Liver (tissue), 8 donors: ENCODE measurements at regions not wholly inside any gene's neighbourhood (a gene's known extent, or its start where the extent isn't known, plus 50 kb on each side); places are given as distances from the start of the nearest gene placed in this dataset.

Experiments used
- DNase-seq: peaks from one replicate; pipeline ENCODE4 v3.0.0-alpha.2; 2017; ENCODE audit warnings: low spot score
- H3K27ac ChIP-seq, 2 donors: one replicate each; pipeline ENCODE4 v1.7.0; 2013; ENCODE audit warnings: inconsistent platforms in 2 of 2, low read length in 2 of 2, control low read depth in 1 of 2, low read depth in 1 of 2, mild to moderate bottlenecking in 1 of 2
- H3K27me3 ChIP-seq, 4 donors: one replicate each; pipeline versions ENCODE4 v1.6.1 to v1.7.0; 2013; ENCODE audit warnings: low read length in 3 of 4, inconsistent platforms in 1 of 4, mild to moderate bottlenecking in 1 of 4, moderate library complexity in 1 of 4; ENCODE audit not compliant: control insufficient read depth in 4 of 4, insufficient read depth in 4 of 4
- H3K36me3 ChIP-seq, 4 donors: one replicate each; pipeline versions ENCODE4 v1.6.1 to v1.7.0; 2013; ENCODE audit warnings: low read length in 3 of 4, mild to moderate bottlenecking in 3 of 4, low read depth in 1 of 4, moderate library complexity in 1 of 4; ENCODE audit not compliant: control insufficient read depth in 4 of 4, insufficient read depth in 3 of 4
- H3K4me1 ChIP-seq, 4 donors: one replicate each; pipeline versions ENCODE4 v1.6.1 to v1.7.0; 2013; ENCODE audit warnings: low read length in 3 of 4, mild to moderate bottlenecking in 3 of 4, moderate library complexity in 1 of 4; ENCODE audit not compliant: control insufficient read depth in 4 of 4, insufficient read depth in 4 of 4
- H3K4me3 ChIP-seq, 3 donors: one replicate each; pipeline versions ENCODE4 v1.6.1 to v1.7.0; 2013; ENCODE audit warnings: low read length in 3 of 3, control low read depth in 1 of 3, low read depth in 1 of 3, mild to moderate bottlenecking in 1 of 3
- H3K9ac ChIP-seq, 2 donors: one replicate each; pipeline ENCODE4 v1.7.0; 2013; ENCODE audit warnings: low read length in 2 of 2, mild to moderate bottlenecking in 2 of 2, moderate library complexity in 2 of 2, control low read depth in 1 of 2, low read depth in 1 of 2
- H3K9me3 ChIP-seq, 4 donors: one replicate each; pipeline versions ENCODE4 v1.6.1 to v1.7.0; 2013; ENCODE audit warnings: low read length in 3 of 4; ENCODE audit not compliant: control insufficient read depth in 4 of 4
- FOXA1 ChIP-seq: IDR thresholded peaks from 2 replicates; pipeline ENCODE4 v1.6.1; 2016; ENCODE audit warnings: antibody characterized with exemption
- FOXA2 ChIP-seq: IDR thresholded peaks from 2 replicates; pipeline ENCODE4 v1.6.1; 2016; ENCODE audit warnings: antibody characterized with exemption
- GABPA ChIP-seq, 2 donors: IDR thresholded peaks in 1 of 2; conservative IDR thresholded peaks in 1 of 2; 2 replicates each; pipeline ENCODE4 v1.6.1; 2016; ENCODE audit warnings: antibody characterized with exemption in 2 of 2, mild to moderate bottlenecking in 1 of 2, moderate library complexity in 1 of 2
- HNF4A ChIP-seq, 2 donors: conservative IDR thresholded peaks; 2 replicates each; pipeline ENCODE4 v1.6.1; 2016; ENCODE audit warnings: antibody characterized with exemption in 2 of 2, mild to moderate bottlenecking in 2 of 2
- HNF4G ChIP-seq: IDR thresholded peaks from 2 replicates; pipeline ENCODE4 v1.6.1; 2016; ENCODE audit warnings: antibody characterized with exemption
- JUND ChIP-seq, 2 donors: IDR thresholded peaks; 2 replicates each; pipeline ENCODE4 v1.6.1; 2016; ENCODE audit warnings: antibody characterized with exemption in 2 of 2
- NR2F2 ChIP-seq: IDR thresholded peaks from 2 replicates; pipeline ENCODE4 v1.6.1; 2016; ENCODE audit warnings: antibody characterized with exemption
- RAD21 ChIP-seq, 2 donors: IDR thresholded peaks; 2 replicates each; pipeline ENCODE4 v1.6.1; 2016; ENCODE audit warnings: antibody characterized with exemption in 2 of 2, mild to moderate bottlenecking in 2 of 2
- SP1 ChIP-seq: IDR thresholded peaks from 2 replicates; pipeline ENCODE4 v1.6.1; 2018; ENCODE audit warnings: antibody characterized with exemption, mild to moderate bottlenecking
- YY1 ChIP-seq: IDR thresholded peaks from 2 replicates; pipeline ENCODE4 v1.6.1; 2016; ENCODE audit warnings: antibody characterized with exemption, mild to moderate bottlenecking
- WGBS: extraction: QIAGEN DNeasy Blood & Tissue Kit; methylation state at CpG from one replicate; pipeline ENCODE4 v1.1.7; 2013; 5-methylcytosine and 5-hydroxymethylcytosine counted together
- TF ChIP-seq, protein P1 (sequence below): IDR thresholded peaks from 2 replicates; pipeline ENCODE4 v1.6.1; 2016; ENCODE audit warnings: antibody characterized with exemption
- TF ChIP-seq, protein P2 (sequence below): IDR thresholded peaks from 2 replicates; pipeline ENCODE4 v1.6.1; 2016; ENCODE audit warnings: antibody characterized with exemption, mild to moderate bottlenecking
- TF ChIP-seq, protein P3 (sequence below): IDR thresholded peaks from 2 replicates; pipeline ENCODE4 v1.6.1; 2016; ENCODE audit warnings: antibody characterized with exemption
- TF ChIP-seq, protein P4 (sequence below): fragments of 150-350 bp; IDR thresholded peaks from 2 replicates; pipeline ENCODE4 v1.5.1; 2017; ENCODE audit warnings: improper control_type of control experiment, low read depth, low read length; ENCODE audit not compliant: missing input control
- donor health status: healthy.
- donor health status: healthy.
- donor health status: healthy.
- donor health status: healthy.
- donor health status: healthy.

DNA sequence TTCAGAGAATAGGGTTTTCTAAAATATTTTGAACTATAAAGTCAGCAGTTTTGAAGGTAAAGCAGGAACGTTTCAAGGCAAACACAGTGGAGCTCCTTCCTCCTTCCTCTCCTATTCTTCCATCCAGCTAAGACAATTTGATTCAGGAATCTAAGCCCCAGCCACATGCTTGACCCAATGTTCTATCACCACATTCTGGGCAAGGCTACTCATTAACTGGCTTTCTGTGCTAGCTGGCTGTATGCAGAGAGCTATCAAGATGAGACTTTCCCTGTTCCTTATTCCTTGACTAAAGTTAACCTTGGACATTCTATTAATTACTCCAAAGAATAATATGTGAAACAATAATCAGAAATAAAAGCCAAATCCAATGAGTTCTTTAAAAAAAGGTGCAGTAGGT is 266.9 kb downstream of the NOVA1 start:
- DNase-seq = no peak
- WGBS = 19% methylated on average over 1 of the region's 1 CpG
- H3K9ac ChIP-seq = no peak overlapping the region
- H3K27ac ChIP-seq = no peak overlapping the region
- H3K36me3 ChIP-seq = no peaks in the 10 kb centered on the region
- TF ChIP-seq SP1 (no peak), FOXA1 (no peak)
- TF ChIP-seq, protein P1, sequence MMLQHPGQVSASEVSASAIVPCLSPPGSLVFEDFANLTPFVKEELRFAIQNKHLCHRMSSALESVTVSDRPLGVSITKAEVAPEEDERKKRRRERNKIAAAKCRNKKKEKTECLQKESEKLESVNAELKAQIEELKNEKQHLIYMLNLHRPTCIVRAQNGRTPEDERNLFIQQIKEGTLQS = no peak
- H3K9me3 ChIP-seq = no peaks in the 10 kb centered on the region
- H3K4me1 ChIP-seq = no peaks in the 10 kb centered on the region
- H3K27me3 ChIP-seq = no peaks in the 10 kb centered on the region
- no peak overlapping the region for H3K4me3 ChIP-seq

DNA sequence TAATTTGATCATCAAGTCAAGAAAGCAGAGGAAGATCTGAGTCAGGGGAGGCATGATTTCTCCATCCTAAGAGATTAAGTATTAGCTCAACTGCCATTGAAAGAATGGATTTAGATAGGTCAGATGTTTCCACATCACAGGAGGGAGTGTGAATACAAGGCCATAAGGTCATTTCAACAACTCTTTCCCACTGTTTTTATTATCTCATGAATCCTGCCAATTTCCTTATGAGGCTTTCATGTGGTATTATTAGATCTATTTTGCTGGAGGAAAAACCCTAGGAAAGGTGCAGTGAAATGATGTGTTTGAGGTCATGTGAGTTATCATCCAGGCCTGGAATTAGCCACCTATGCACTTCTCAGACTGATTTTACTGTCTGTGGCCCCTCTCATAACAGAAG is 269.0 kb downstream of the NOVA1 start:
- H3K9me3 ChIP-seq = no peaks in the 10 kb centered on the region
- H3K4me1 ChIP-seq = no peaks in the 10 kb centered on the region
- no peaks in the 10 kb centered on the region for H3K27me3 ChIP-seq
- TF ChIP-seq, protein P2, sequence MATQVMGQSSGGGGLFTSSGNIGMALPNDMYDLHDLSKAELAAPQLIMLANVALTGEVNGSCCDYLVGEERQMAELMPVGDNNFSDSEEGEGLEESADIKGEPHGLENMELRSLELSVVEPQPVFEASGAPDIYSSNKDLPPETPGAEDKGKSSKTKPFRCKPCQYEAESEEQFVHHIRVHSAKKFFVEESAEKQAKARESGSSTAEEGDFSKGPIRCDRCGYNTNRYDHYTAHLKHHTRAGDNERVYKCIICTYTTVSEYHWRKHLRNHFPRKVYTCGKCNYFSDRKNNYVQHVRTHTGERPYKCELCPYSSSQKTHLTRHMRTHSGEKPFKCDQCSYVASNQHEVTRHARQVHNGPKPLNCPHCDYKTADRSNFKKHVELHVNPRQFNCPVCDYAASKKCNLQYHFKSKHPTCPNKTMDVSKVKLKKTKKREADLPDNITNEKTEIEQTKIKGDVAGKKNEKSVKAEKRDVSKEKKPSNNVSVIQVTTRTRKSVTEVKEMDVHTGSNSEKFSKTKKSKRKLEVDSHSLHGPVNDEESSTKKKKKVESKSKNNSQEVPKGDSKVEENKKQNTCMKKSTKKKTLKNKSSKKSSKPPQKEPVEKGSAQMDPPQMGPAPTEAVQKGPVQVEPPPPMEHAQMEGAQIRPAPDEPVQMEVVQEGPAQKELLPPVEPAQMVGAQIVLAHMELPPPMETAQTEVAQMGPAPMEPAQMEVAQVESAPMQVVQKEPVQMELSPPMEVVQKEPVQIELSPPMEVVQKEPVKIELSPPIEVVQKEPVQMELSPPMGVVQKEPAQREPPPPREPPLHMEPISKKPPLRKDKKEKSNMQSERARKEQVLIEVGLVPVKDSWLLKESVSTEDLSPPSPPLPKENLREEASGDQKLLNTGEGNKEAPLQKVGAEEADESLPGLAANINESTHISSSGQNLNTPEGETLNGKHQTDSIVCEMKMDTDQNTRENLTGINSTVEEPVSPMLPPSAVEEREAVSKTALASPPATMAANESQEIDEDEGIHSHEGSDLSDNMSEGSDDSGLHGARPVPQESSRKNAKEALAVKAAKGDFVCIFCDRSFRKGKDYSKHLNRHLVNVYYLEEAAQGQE = no peak
- H3K36me3 ChIP-seq = no peaks in the 10 kb centered on the region
- H3K4me3 ChIP-seq = no peak overlapping the region
- no peak for DNase-seq
- H3K27ac ChIP-seq = no peak overlapping the region
- no peak overlapping the region for H3K9ac ChIP-seq

DNA sequence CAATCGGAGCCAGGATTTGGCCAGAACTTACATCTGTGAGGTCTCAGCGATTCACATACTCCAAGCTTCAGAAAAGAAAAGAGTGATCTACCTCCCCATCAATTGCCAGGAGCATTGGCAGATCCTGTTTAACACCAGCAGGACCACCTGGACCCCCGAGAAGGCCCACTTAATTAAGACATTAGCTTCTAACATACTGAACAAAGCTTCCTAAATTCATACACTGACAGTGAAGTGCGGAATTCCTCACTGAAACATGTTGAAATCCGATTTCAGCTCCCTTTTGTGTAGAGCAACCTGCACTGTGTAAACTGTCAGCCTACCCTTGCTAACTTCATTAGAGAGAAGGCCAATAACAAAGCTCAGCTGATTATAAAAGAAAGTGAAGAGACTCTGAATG is 274.0 kb downstream of the NOVA1 start:
- no peak overlapping the region for H3K4me3 ChIP-seq
- TF ChIP-seq SP1 = no peak
- TF ChIP-seq JUND (IDR thresholded peaks at IDR 0.05) = no peak
- TF ChIP-seq, protein P2 = no peak
- no peak for TF ChIP-seq NR2F2
- no peak for TF ChIP-seq GABPA (IDR thresholded peaks at IDR 0.05 in 1 of 2, conservative IDR thresholded peaks at IDR 0.05 in 1 of 2)
- TF ChIP-seq RAD21 (IDR thresholded peaks at IDR 0.05) = no peak
- TF ChIP-seq, protein P3, sequence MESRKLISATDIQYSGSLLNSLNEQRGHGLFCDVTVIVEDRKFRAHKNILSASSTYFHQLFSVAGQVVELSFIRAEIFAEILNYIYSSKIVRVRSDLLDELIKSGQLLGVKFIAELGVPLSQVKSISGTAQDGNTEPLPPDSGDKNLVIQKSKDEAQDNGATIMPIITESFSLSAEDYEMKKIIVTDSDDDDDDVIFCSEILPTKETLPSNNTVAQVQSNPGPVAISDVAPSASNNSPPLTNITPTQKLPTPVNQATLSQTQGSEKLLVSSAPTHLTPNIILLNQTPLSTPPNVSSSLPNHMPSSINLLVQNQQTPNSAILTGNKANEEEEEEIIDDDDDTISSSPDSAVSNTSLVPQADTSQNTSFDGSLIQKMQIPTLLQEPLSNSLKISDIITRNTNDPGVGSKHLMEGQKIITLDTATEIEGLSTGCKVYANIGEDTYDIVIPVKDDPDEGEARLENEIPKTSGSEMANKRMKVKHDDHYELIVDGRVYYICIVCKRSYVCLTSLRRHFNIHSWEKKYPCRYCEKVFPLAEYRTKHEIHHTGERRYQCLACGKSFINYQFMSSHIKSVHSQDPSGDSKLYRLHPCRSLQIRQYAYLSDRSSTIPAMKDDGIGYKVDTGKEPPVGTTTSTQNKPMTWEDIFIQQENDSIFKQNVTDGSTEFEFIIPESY = no peak
- no peak for TF ChIP-seq FOXA2
- TF ChIP-seq, protein P4, sequence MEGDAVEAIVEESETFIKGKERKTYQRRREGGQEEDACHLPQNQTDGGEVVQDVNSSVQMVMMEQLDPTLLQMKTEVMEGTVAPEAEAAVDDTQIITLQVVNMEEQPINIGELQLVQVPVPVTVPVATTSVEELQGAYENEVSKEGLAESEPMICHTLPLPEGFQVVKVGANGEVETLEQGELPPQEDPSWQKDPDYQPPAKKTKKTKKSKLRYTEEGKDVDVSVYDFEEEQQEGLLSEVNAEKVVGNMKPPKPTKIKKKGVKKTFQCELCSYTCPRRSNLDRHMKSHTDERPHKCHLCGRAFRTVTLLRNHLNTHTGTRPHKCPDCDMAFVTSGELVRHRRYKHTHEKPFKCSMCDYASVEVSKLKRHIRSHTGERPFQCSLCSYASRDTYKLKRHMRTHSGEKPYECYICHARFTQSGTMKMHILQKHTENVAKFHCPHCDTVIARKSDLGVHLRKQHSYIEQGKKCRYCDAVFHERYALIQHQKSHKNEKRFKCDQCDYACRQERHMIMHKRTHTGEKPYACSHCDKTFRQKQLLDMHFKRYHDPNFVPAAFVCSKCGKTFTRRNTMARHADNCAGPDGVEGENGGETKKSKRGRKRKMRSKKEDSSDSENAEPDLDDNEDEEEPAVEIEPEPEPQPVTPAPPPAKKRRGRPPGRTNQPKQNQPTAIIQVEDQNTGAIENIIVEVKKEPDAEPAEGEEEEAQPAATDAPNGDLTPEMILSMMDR = no peak
- TF ChIP-seq HNF4A (conservative IDR thresholded peaks at IDR 0.05) = no peak
- TF ChIP-seq YY1 = no peak
- no peak for TF ChIP-seq HNF4G
- no peak overlapping the region for H3K27ac ChIP-seq
- no peaks in the 10 kb centered on the region for H3K27me3 ChIP-seq
- no peaks in the 10 kb centered on the region for H3K4me1 ChIP-seq
- no peak overlapping the region for H3K9ac ChIP-seq
- DNase-seq = no peak
- 49% methylated on average over 5 of the region's 5 CpGs for WGBS
- no peaks in the 10 kb centered on the region for H3K36me3 ChIP-seq
- H3K9me3 ChIP-seq = no peaks in the 10 kb centered on the region
